PC-9 (cell line): ENCODE measurements at regions not wholly inside any gene's neighbourhood (a gene's known extent, or its start where the extent isn't known, plus 50 kb on each side); places are given as distances from the start of the nearest gene placed in this dataset.

Experiments
- BruUV-seq: library from RNA; stranded (reverse); fragments of 400-500 nt; replicated peaks from 2 replicates; lab custom pipeline; 2021; lab: Mats Ljungman, UMichigan
- CTCF ChIA-PET: fragments of 300-600 bp; sonication (Branson Sonifier 250); formaldehyde crosslinking; loops from one replicate; lab custom pipeline; 2022; ENCODE audit warnings: antibody characterized with exemption; lab: Charles Lee
- POLR2A ChIA-PET: fragments of 300-600 bp; sonication (Branson Sonifier 250); formaldehyde crosslinking; loops from one replicate; lab custom pipeline; 2022; ENCODE audit warnings: antibody characterized with exemption; ENCODE audit not compliant: unreplicated experiment; lab: Charles Lee
- DNase-seq, 2 experiments: peaks; one replicate each; pipeline versions ENCODE4 v3.0.0 to v3.0.0-alpha.2; 2015 to 2022; ENCODE audit warnings: mixed read lengths in 1 of 2
- H2AFZ ChIP-seq: fragments of 200-600 bp; sonication (generic); 2 replicates; pipeline ENCODE4 v1.8.1; 2017; ENCODE audit warnings: antibody characterized with exemption
- H3F3A ChIP-seq: fragments of 200-600 bp; sonication (generic); 2 replicates; pipeline ENCODE4 v1.8.1; 2017; ENCODE audit warnings: antibody characterized with exemption, mild to moderate bottlenecking, low read depth; ENCODE audit not compliant: insufficient read depth
- H3K27ac ChIP-seq: fragments of 200-600 bp; sonication (generic); 2 replicates; pipeline ENCODE4 v1.6.1; 2016; ENCODE audit warnings: mixed run types
- H3K27me3 ChIP-seq: fragments of 200-600 bp; sonication (generic); 2 replicates; pipeline ENCODE4 v1.6.1; 2016; ENCODE audit warnings: low read depth, mixed run types; ENCODE audit not compliant: insufficient read depth
- H3K36me3 ChIP-seq: fragments of 200-600 bp; sonication (generic); 2 replicates; pipeline ENCODE4 v1.6.1; 2016; ENCODE audit warnings: low read depth, mixed run types
- H3K4me1 ChIP-seq: fragments of 200-600 bp; sonication (generic); replicated peaks from 2 replicates; pipeline ENCODE4 v1.6.1; 2016; ENCODE audit warnings: mixed run types; ENCODE audit not compliant: insufficient read depth
- H3K4me2 ChIP-seq: fragments of 200-600 bp; sonication (generic); 2 replicates; pipeline ENCODE4 v1.6.1; 2017; ENCODE audit warnings: mixed run types
- H3K4me3 ChIP-seq: fragments of 200-600 bp; sonication (generic); 2 replicates; pipeline ENCODE4 v1.6.1; 2016; ENCODE audit warnings: mixed run types
- H3K79me2 ChIP-seq: fragments of 200-600 bp; sonication (generic); 2 replicates; pipeline ENCODE4 v1.6.1; 2017; ENCODE audit warnings: low read depth, mixed run types
- H3K9me2 ChIP-seq: fragments of 200-600 bp; sonication (generic); 2 replicates; pipeline ENCODE4 v1.8.1; 2017; ENCODE audit warnings: mild to moderate bottlenecking; ENCODE audit not compliant: insufficient read depth
- H3K9me3 ChIP-seq: fragments of 200-600 bp; sonication (generic); 2 replicates; pipeline ENCODE4 v1.8.1; 2016; ENCODE audit warnings: low read depth; ENCODE audit not compliant: insufficient read depth
- H4K20me1 ChIP-seq: fragments of 200-600 bp; sonication (generic); 2 replicates; pipeline ENCODE4 v1.8.1; 2017; ENCODE audit not compliant: insufficient read depth
- EZH2 ChIP-seq: fragments of 200-600 bp; sonication (generic); IDR thresholded peaks from 2 replicates; pipeline ENCODE4 v1.8.0; 2017; ENCODE audit warnings: antibody characterized with exemption, low read depth
- intact Hi-C: fragments of 100-400 bp; cut with micrococcal nuclease; formaldehyde crosslinking; loops from one replicate; pipeline ENCODE4 v1.10.0; 2022; ENCODE audit not compliant: unreplicated experiment
- TF ChIP-seq, protein P1 (sequence below): fragments of 200-600 bp; sonication (generic); conservative IDR thresholded peaks from 2 replicates; pipeline ENCODE4 v1.6.1; 2017; ENCODE audit warnings: mixed run types, antibody characterized with exemption, mild to moderate bottlenecking, moderate library complexity

GRCh38 chr16:49129935-49130334, 151.7 kb downstream of the CBLN1 start:
- no peak for DNase-seq
- ChIA-PET POLR2A (no interaction called here), CTCF (no interaction called here)
- BruUV-seq, result no TSS peak
- TF ChIP-seq, protein P1, sequence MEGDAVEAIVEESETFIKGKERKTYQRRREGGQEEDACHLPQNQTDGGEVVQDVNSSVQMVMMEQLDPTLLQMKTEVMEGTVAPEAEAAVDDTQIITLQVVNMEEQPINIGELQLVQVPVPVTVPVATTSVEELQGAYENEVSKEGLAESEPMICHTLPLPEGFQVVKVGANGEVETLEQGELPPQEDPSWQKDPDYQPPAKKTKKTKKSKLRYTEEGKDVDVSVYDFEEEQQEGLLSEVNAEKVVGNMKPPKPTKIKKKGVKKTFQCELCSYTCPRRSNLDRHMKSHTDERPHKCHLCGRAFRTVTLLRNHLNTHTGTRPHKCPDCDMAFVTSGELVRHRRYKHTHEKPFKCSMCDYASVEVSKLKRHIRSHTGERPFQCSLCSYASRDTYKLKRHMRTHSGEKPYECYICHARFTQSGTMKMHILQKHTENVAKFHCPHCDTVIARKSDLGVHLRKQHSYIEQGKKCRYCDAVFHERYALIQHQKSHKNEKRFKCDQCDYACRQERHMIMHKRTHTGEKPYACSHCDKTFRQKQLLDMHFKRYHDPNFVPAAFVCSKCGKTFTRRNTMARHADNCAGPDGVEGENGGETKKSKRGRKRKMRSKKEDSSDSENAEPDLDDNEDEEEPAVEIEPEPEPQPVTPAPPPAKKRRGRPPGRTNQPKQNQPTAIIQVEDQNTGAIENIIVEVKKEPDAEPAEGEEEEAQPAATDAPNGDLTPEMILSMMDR, result no peak
- no peak for TF ChIP-seq EZH2
- Histone ChIP-seq H3K4me3 (no peak overlapping the region), H3K36me3 (no peaks in the 10 kb centered on the region), H3F3A (no peaks in the 10 kb centered on the region), H3K79me2 (no peaks in the 10 kb centered on the region), H2AFZ (no peak overlapping the region), H3K9me2 (no peaks in the 10 kb centered on the region; the same call in 1 of the 2 replicates), H3K27ac (no peak overlapping the region), H3K4me1 (no peaks in the 10 kb centered on the region), H3K27me3 (no peaks in the 10 kb centered on the region), H3K4me2 (no peak overlapping the region), H4K20me1 (no peaks in the 10 kb centered on the region), H3K9me3 (no peaks in the 10 kb centered on the region)
- intact Hi-C loops, result no loop called here

- POLR2A ChIA-PET, result no interaction called here
- no peaks in the 10 kb centered on the region for H3K27me3 ChIP-seq
- H3K9me2 ChIP-seq, result no peaks in the 10 kb centered on the region; the same call in 1 of the 2 replicates
- no TSS peak for BruUV-seq
- no peaks in the 10 kb centered on the region for H4K20me1 ChIP-seq
- H3F3A ChIP-seq, result no peaks in the 10 kb centered on the region
- H2AFZ ChIP-seq, result no peak overlapping the region
- no peak overlapping the region for H3K4me2 ChIP-seq
- CTCF ChIA-PET, result no interaction called here
- intact Hi-C loops, result no loop called here
- no peaks in the 10 kb centered on the region for H3K9me3 ChIP-seq
- H3K4me1 ChIP-seq, result no peaks in the 10 kb centered on the region
- H3K36me3 ChIP-seq, result no peaks in the 10 kb centered on the region
- no peak overlapping the region for H3K27ac ChIP-seq
- H3K4me3 ChIP-seq, result no peak overlapping the region
- no peak for DNase-seq
- TF ChIP-seq EZH2, result no peak
- TF ChIP-seq, protein P1, result no peak
- H3K79me2 ChIP-seq, result no peaks in the 10 kb centered on the region
Measured at GRCh38 chr16:49128740-49129139, 152.9 kb downstream of the CBLN1 start.

DNA sequence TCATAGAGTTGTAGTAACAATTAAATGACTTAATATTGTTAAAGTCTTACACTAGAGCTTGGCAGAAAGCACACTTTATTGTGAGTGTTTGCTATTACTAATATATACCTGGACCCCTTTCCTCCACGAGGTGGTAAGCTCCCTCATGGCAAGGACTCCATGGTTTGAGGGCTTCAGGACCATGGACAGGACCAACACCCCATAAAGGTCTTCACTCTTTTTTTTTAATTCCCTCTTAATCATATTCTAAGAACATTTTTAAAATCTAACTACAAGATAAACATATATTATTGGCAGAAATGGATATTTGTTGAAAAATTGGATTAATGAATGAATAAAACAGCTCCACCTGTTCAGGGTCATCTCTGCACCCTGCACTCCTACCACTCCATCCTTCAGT, 154.5 kb downstream of the CBLN1 start:
- H2AFZ ChIP-seq, result no peak overlapping the region
- no peaks in the 10 kb centered on the region for H3K79me2 ChIP-seq
- H3K36me3 ChIP-seq, result no peaks in the 10 kb centered on the region
- no peak overlapping the region for H3K4me2 ChIP-seq
- no peaks in the 10 kb centered on the region for H3K9me3 ChIP-seq
- H3K4me1 ChIP-seq, result no peaks in the 10 kb centered on the region
- no peak for TF ChIP-seq EZH2
- TF ChIP-seq, protein P1, result no peak
- H3F3A ChIP-seq, result no peaks in the 10 kb centered on the region
- H3K9me2 ChIP-seq, result no peaks in the 10 kb centered on the region; the same call in 1 of the 2 replicates
- no peaks in the 10 kb centered on the region for H4K20me1 ChIP-seq
- BruUV-seq, result no TSS peak
- ChIA-PET POLR2A (no interaction called here), CTCF (no interaction called here)
- intact Hi-C loops, result no loop called here
- no peak overlapping the region for H3K4me3 ChIP-seq
- no peak for DNase-seq
- no peak overlapping the region for H3K27ac ChIP-seq
- no peaks in the 10 kb centered on the region for H3K27me3 ChIP-seq
